ENCODE measurements at regions not wholly inside any gene's neighbourhood (a gene's known extent, or its start where the extent isn't known, plus 50 kb on each side); places are given as distances from the start of the nearest gene placed in this dataset.

DNA sequence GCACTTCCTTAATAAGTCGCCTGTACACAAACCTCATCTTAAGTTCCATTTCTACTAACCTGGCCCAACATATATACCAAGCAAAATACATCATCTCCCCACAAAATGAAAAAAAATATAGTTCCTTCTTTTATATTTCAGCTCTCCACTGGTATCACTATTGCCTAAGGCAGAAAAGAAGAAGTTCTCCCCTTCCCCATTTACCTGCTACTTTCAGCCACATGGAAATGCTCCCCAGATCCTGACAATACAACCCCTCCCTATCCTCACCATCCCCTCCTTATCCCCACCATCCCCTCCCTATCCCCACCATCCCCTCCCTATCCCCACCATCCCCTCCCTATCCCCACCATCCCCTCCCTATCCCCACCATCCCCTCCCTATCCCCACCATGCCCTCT lies 175.7 kb downstream of the LINC00237 start:
- Mint-ChIP-seq H3K27me3 (ENCODE audit: unreplicated experiment) (peaks cover 4% of the 10 kb centered on the region), H3K27ac (ENCODE audit: unreplicated experiment) (no peak overlapping the region), H3K4me1 (ENCODE audit: low read depth, unreplicated experiment) (peaks cover 3% of the 10 kb centered on the region), H3K9me3 (ENCODE audit: unreplicated experiment) (no peaks in the 10 kb centered on the region), H3K36me3 (ENCODE audit: unreplicated experiment) (no peaks in the 10 kb centered on the region), H3K4me3 (ENCODE audit: unreplicated experiment) (no peak overlapping the region)
- TF ChIP-seq, protein P1, sequence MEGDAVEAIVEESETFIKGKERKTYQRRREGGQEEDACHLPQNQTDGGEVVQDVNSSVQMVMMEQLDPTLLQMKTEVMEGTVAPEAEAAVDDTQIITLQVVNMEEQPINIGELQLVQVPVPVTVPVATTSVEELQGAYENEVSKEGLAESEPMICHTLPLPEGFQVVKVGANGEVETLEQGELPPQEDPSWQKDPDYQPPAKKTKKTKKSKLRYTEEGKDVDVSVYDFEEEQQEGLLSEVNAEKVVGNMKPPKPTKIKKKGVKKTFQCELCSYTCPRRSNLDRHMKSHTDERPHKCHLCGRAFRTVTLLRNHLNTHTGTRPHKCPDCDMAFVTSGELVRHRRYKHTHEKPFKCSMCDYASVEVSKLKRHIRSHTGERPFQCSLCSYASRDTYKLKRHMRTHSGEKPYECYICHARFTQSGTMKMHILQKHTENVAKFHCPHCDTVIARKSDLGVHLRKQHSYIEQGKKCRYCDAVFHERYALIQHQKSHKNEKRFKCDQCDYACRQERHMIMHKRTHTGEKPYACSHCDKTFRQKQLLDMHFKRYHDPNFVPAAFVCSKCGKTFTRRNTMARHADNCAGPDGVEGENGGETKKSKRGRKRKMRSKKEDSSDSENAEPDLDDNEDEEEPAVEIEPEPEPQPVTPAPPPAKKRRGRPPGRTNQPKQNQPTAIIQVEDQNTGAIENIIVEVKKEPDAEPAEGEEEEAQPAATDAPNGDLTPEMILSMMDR (IDR thresholded peaks at IDR 0.05; ENCODE audit: partially characterized antibody, unreplicated experiment): no peak
- no peak for DNase-seq

DNA sequence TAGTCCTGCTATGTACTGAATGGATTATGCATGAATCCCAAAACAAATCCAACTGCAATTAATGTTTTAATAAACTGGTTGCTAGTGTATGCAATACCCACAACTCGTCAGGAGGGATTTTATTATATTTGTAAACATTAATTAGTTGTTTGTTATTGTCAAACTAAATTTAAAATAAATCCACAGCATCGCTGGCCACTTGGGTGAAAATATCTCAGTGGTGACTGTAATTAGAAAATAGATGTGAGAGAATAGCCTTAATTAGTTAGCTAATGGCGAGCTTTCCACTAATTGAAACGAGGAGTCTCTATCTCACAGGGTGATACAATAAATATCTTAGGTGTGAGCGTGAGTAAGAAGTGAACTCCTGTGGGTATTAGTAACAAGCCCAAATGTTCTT lies 176.8 kb downstream of the LINC00237 start:
- Mint-ChIP-seq H3K27ac (ENCODE audit: unreplicated experiment) (no peak overlapping the region), H3K9me3 (ENCODE audit: unreplicated experiment) (no peaks in the 10 kb centered on the region), H3K27me3 (ENCODE audit: unreplicated experiment) (peaks cover 4% of the 10 kb centered on the region), H3K4me3 (ENCODE audit: unreplicated experiment) (no peak overlapping the region), H3K36me3 (ENCODE audit: unreplicated experiment) (no peaks in the 10 kb centered on the region), H3K4me1 (ENCODE audit: low read depth, unreplicated experiment) (peaks cover 3% of the 10 kb centered on the region)
- no peak for DNase-seq
- TF ChIP-seq, protein P1 (IDR thresholded peaks at IDR 0.05; ENCODE audit: partially characterized antibody, unreplicated experiment): no peak

DNA sequence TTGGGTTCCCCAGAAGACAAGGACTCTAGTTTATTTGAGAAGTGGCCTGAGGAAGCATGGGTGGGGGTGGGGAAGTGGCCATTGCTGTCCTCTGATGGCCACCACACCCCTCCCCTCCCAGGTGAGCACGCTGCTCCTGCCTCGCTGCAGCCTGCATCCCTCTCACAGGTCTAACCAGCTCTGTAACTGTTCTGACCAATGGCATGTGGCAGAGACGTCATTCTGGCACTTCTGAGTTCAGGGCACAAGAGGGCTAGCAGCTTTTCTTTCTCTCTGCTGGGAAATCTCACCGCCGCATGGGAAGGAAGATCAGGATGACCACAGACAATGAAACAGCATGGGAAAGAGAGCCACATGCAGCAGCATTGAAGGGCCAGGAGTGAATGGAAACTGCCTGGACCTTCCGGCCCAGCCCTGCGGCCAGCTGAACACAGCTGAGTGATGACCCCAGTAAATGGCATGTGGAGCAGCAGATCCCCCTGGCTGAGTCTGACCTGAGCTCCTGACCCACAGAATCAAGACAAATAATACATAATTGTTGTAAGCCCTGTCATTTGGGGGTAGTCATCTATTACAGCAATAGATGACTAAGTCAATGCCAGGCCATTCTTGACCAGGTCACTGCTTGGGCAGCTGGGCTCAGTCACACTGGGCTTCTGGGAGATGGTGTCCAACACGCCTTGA lies 179.8 kb downstream of the LINC00237 start:
- TF ChIP-seq, protein P1 (IDR thresholded peaks at IDR 0.05; ENCODE audit: partially characterized antibody, unreplicated experiment): no peak
- no peak overlapping the region for H3K27ac Mint-ChIP-seq (ENCODE audit: unreplicated experiment)
- H3K4me1 Mint-ChIP-seq (ENCODE audit: low read depth, unreplicated experiment): peaks cover 8% of the 10 kb centered on the region
- no peaks in the 10 kb centered on the region for H3K36me3 Mint-ChIP-seq (ENCODE audit: unreplicated experiment)
- no peaks in the 10 kb centered on the region for H3K9me3 Mint-ChIP-seq (ENCODE audit: unreplicated experiment)
- H3K27me3 Mint-ChIP-seq (ENCODE audit: unreplicated experiment): peaks cover 4% of the 10 kb centered on the region
- no peak overlapping the region for H3K4me3 Mint-ChIP-seq (ENCODE audit: unreplicated experiment)
- no peak for DNase-seq

DNA sequence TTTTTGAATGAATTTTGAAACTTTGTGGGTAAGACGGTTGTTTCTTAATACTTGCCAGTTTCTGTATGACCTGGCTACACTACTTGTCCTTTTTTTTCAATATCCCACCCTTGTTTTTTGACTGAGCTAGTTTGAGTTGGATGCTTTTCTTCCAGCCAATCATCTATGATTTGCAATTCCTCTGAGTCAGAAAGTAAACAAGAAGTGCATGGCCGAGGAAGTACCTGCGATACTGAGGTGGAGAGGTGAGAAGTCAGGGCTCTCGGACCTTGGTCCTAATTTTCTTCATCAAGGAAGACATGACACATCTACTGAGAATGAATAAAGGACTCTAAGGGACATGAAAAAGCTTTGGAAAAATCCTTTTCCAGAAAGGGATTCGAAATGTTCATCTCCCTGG lies 185.7 kb downstream of the LINC00237 start:
- no peak for DNase-seq
- H3K9me3 Mint-ChIP-seq (ENCODE audit: unreplicated experiment): peaks cover 5% of the 10 kb centered on the region
- peaks cover 1% of the 10 kb centered on the region for H3K27me3 Mint-ChIP-seq (ENCODE audit: unreplicated experiment)
- H3K4me3 Mint-ChIP-seq (ENCODE audit: unreplicated experiment): no peak overlapping the region
- H3K27ac Mint-ChIP-seq (ENCODE audit: unreplicated experiment): no peak overlapping the region
- H3K4me1 Mint-ChIP-seq (ENCODE audit: low read depth, unreplicated experiment): peaks cover 6% of the 10 kb centered on the region
- peaks cover 5% of the 10 kb centered on the region for H3K36me3 Mint-ChIP-seq (ENCODE audit: unreplicated experiment)
- TF ChIP-seq, protein P1 (IDR thresholded peaks at IDR 0.05; ENCODE audit: partially characterized antibody, unreplicated experiment): no peak

DNA sequence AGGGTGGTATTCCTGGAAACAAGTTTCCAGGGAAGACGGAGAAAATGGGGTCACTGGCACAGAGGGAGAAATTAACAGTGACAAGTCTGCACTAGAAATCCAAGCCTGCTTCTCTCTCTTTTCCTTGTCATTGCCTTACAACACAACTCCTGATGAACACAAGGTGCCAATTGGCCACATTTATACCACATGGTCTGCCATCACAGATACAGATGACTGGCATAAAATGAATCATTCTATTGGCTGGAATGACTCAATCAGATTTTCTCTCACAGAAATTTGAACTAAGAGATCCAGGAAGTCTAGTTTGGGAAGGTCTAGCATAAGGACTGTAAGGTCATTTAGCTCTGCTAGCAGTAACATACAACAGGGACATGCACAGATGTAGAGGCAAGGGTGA lies 190.3 kb downstream of the LINC00237 start:
- no peaks in the 10 kb centered on the region for H3K4me1 Mint-ChIP-seq (ENCODE audit: low read depth, unreplicated experiment)
- DNase-seq: no peak
- H3K36me3 Mint-ChIP-seq (ENCODE audit: unreplicated experiment): peaks cover 5% of the 10 kb centered on the region
- TF ChIP-seq, protein P1 (IDR thresholded peaks at IDR 0.05; ENCODE audit: partially characterized antibody, unreplicated experiment): no peak
- H3K9me3 Mint-ChIP-seq (ENCODE audit: unreplicated experiment): peaks cover 5% of the 10 kb centered on the region
- no peak overlapping the region for H3K4me3 Mint-ChIP-seq (ENCODE audit: unreplicated experiment)
- H3K27ac Mint-ChIP-seq (ENCODE audit: unreplicated experiment): no peak overlapping the region
- H3K27me3 Mint-ChIP-seq (ENCODE audit: unreplicated experiment): no peaks in the 10 kb centered on the region

Measured in glutamatergic neuron (in vitro differentiated cells).